ENCODE measurements at regions not wholly inside any gene's neighbourhood (a gene's known extent, or its start where the extent isn't known, plus 50 kb on each side); places are given as distances from the start of the nearest gene placed in this dataset.

GRCh38 chr2:56121995-56122394 is 61.8 kb upstream of the CCDC85A start:
- TF ChIP-seq CTCF (IDR thresholded peaks at IDR 0.05), result no peak
- TF ChIP-seq EZH2 (IDR thresholded peaks at IDR 0.05; ENCODE audit: borderline replicate concordance, insufficient read depth, low read depth, low read length, poor library complexity, severe bottlenecking), result no peak

All from B cell (primary cell).